Vagina (tissue), 2 donors: ENCODE measurements at regions not wholly inside any gene's neighbourhood (a gene's known extent, or its start where the extent isn't known, plus 50 kb on each side); places are given as distances from the start of the nearest gene placed in this dataset.

Source experiments
- CTCF ChIP-seq, 3 experiments: fragments of 450-650 bp in 2 of 3; fragments of 200-600 bp in 1 of 3; sonication (generic) in 1 of 3; IDR thresholded peaks; one replicate each; pipeline ENCODE4 v1.5.1; 2017 to 2019; ENCODE audit warnings: antibody characterized with exemption in 3 of 3, mild to moderate bottlenecking in 2 of 3, moderate library complexity in 2 of 3
- POLR2AphosphoS5 ChIP-seq, 2 donors: sonication (generic); formaldehyde crosslinking; IDR thresholded peaks; one replicate each; pipeline ENCODE4 v1.9.0; 2017; ENCODE audit warnings: antibody characterized with exemption in 2 of 2, mild to moderate bottlenecking in 2 of 2, low read depth in 1 of 2; ENCODE audit not compliant: insufficient read depth in 1 of 2

DNA sequence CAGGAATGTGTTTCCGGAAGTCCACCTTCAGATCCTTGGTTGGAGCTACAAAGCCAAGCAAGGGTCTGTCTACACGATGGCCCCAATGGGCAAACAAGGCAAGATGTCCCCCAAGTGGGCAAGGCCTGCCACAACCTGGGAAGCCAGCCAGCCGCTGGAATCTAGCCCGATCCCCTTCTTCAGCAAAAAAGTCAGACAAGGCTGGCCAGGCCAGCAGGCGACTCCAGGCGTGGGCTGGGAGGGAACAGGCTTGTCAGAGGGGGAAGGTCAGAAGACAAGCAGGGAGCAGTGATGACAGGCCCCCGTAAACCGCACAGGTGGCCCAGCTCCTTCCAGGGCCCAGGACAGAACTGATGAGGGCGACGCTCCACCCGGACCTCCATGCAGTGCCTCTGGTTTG is 69.7 kb upstream of the WASF3 start:
- no peak for TF ChIP-seq CTCF (IDR thresholded peaks at IDR 0.05)
- TF ChIP-seq POLR2AphosphoS5 (IDR thresholded peaks at IDR 0.05; ENCODE audit: insufficient read depth in 1 of 2, low read depth in 1 of 2) = no peak
